GM12878 (cell line): ENCODE measurements at regions not wholly inside any gene's neighbourhood (a gene's known extent, or its start where the extent isn't known, plus 50 kb on each side); places are given as distances from the start of the nearest gene placed in this dataset.

Experiments used
- ATAC-seq: fragments of 200-7000 bp; cut with Tn5 transposase; 3 replicates; pipeline ENCODE4 v1.9.1; 2020; ENCODE audit warnings: mild to moderate bottlenecking, moderate library complexity
- BruUV-seq: library from RNA; stranded (reverse); fragments of 400-500 nt; replicated peaks from 2 replicates; lab custom pipeline; 2021; lab: Mats Ljungman, UMichigan
- CTCF ChIA-PET: fragments of 300-600 bp; sonication (Branson Sonifier 250); formaldehyde crosslinking; extraction: SDS; loops from one replicate; lab custom pipeline; 2021; ENCODE audit warnings: inconsistent platforms; lab: Yijun Ruan, JAX
- POLR2A ChIA-PET: fragments of 350-600 bp; formaldehyde crosslinking; extraction: SDS; loops from one replicate; lab custom pipeline; 2021; ENCODE audit warnings: inconsistent platforms; lab: Charles Lee
- RAD21 ChIA-PET: fragments of 300-600 bp; sonication (Branson Sonifier 250); formaldehyde crosslinking; loops from one replicate; lab custom pipeline; 2023; ENCODE audit warnings: antibody characterized with exemption; ENCODE audit not compliant: unreplicated experiment; lab: Charles Lee
- SMC1A ChIA-PET: fragments of 300-600 bp; sonication (Branson Sonifier 250); formaldehyde crosslinking; loops from one replicate; lab custom pipeline; 2023; ENCODE audit not compliant: unreplicated experiment, uncharacterized antibody; lab: Charles Lee
- DNase-seq: peaks from one replicate; pipeline ENCODE4 v3.0.0-alpha.2; 2011; ENCODE audit warnings: low read depth, low spot score
- FAIRE-seq: peaks from 3 replicates; lab custom pipeline; 2011; peaks lifted over from hg19 to GRCh38; lab: Jason Lieb, UNC
- H2AFZ ChIP-seq: 2 replicates; pipeline ENCODE4 v1.6.0; 2011; ENCODE audit warnings: low read depth, low read length, control low read depth; ENCODE audit not compliant: control insufficient read depth
- H3K27ac ChIP-seq: 2 replicates; pipeline ENCODE4 v1.5.1; 2011; ENCODE audit warnings: control low read depth; ENCODE audit not compliant: control insufficient read depth, insufficient read depth
- H3K27me3 ChIP-seq, 2 experiments: replicated peaks in 1 of 2; 2 replicates each; pipeline versions ENCODE4 v1.6.0 to v1.6.1; 2011; ENCODE audit warnings: low read length in 1 of 2; ENCODE audit not compliant: control insufficient read depth in 2 of 2, insufficient read depth in 2 of 2
- H3K36me3 ChIP-seq, 2 experiments: 2 replicates each; pipeline ENCODE4 v1.5.1; 2011; ENCODE audit warnings: low read length in 1 of 2; ENCODE audit not compliant: control insufficient read depth in 2 of 2, insufficient read depth in 2 of 2
- H3K4me1 ChIP-seq: 2 replicates; pipeline ENCODE4 v1.6.1; 2011; ENCODE audit warnings: mild to moderate bottlenecking, low read length, moderate library complexity, mixed read lengths; ENCODE audit not compliant: control insufficient read depth, insufficient read depth
- H3K4me2 ChIP-seq: 2 replicates; pipeline ENCODE4 v1.6.0; 2011; ENCODE audit warnings: control low read depth; ENCODE audit not compliant: control insufficient read depth, insufficient read depth
- H3K4me3 ChIP-seq: fragments of 200-600 bp; sonication (generic); 2 replicates; pipeline ENCODE4 v1.5.1; 2016
- H3K79me2 ChIP-seq: 2 replicates; pipeline ENCODE4 v1.6.0; 2011; ENCODE audit warnings: low read length; ENCODE audit not compliant: control insufficient read depth, insufficient read depth
- H3K9ac ChIP-seq: 2 replicates; pipeline ENCODE4 v1.8.0; 2011; ENCODE audit warnings: low read length, control low read depth, mixed read lengths; ENCODE audit not compliant: control insufficient read depth, insufficient read depth
- H3K9me3 ChIP-seq: replicated peaks from 3 replicates; pipeline ENCODE4 v1.5.1; 2011; ENCODE audit warnings: mild to moderate bottlenecking, low read length; ENCODE audit not compliant: control insufficient read depth, insufficient read depth
- H4K20me1 ChIP-seq: 2 replicates; pipeline ENCODE4 v1.6.0; 2011; ENCODE audit not compliant: control insufficient read depth, insufficient read depth
- ATF7 ChIP-seq: fragments of 450-650 bp; IDR thresholded peaks from 2 replicates; pipeline ENCODE4 v1.6.1; 2016; ENCODE audit warnings: low read depth, mild to moderate bottlenecking
- BACH1 ChIP-seq: fragments of 450-650 bp; IDR thresholded peaks from 2 replicates; pipeline ENCODE4 v1.6.1; 2017; ENCODE audit warnings: mild to moderate bottlenecking, borderline replicate concordance
- BCL3 ChIP-seq: IDR thresholded peaks from 2 replicates; pipeline ENCODE4 v1.6.1; 2011; ENCODE audit warnings: borderline replicate concordance, low read depth, mild to moderate bottlenecking, moderate library complexity, low read length; ENCODE audit not compliant: insufficient read depth, poor library complexity, severe bottlenecking
- GATAD2B ChIP-seq: fragments of 450-650 bp; conservative IDR thresholded peaks from 2 replicates; pipeline ENCODE4 v1.6.1; 2017; ENCODE audit warnings: low read depth, mild to moderate bottlenecking, moderate library complexity
- NKRF ChIP-seq: fragments of 450-650 bp; conservative IDR thresholded peaks from 2 replicates; pipeline ENCODE4 v1.6.1; 2017; ENCODE audit warnings: mild to moderate bottlenecking, moderate library complexity
- NRF1 ChIP-seq: conservative IDR thresholded peaks from 2 replicates; pipeline ENCODE4 v1.6.1; 2011; ENCODE audit warnings: mild to moderate bottlenecking, low read depth, low read length, improper control_type of control experiment
- POLR2AphosphoS2 ChIP-seq: IDR thresholded peaks from 2 replicates; pipeline ENCODE4 v1.6.1; 2011; ENCODE audit warnings: low read depth, mild to moderate bottlenecking, low read length, improper control_type of control experiment, moderate library complexity
- SMAD5 ChIP-seq: IDR thresholded peaks from 2 replicates; pipeline ENCODE4 v1.6.1; 2016; ENCODE audit warnings: antibody characterized with exemption, low read depth
- SREBF1 ChIP-seq: IDR thresholded peaks from 2 replicates; pipeline ENCODE4 v1.6.1; 2012; ENCODE audit warnings: mild to moderate bottlenecking, low read length
- TBL1XR1 ChIP-seq: IDR thresholded peaks from 2 replicates; pipeline ENCODE4 v1.6.1; 2012; ENCODE audit warnings: low read depth, low read length, improper control_type of control experiment
- TCF3 ChIP-seq: IDR thresholded peaks from 2 replicates; pipeline ENCODE4 v1.6.1; 2012; ENCODE audit warnings: low read depth, mild to moderate bottlenecking, low read length, borderline replicate concordance; ENCODE audit not compliant: insufficient read depth
- WGBS: methylation state at CpG from one replicate; pipeline ENCODE4 v1.1.6; 2016; ENCODE audit warnings: low lambda C conversion rate; ENCODE audit not compliant: insufficient replicate concordance, insufficient coverage; ENCODE audit errors: missing lambda C conversion rate; 5-methylcytosine and 5-hydroxymethylcytosine counted together
- in situ Hi-C: fragments of 300-500 bp; cut with MboI; formaldehyde crosslinking; loops from 9 replicates; pipeline ENCODE4 v1.14.3; 2018; ENCODE audit warnings: mixed read lengths
- intact Hi-C: fragments of 100-400 bp; cut with micrococcal nuclease; formaldehyde crosslinking; loops from one replicate; pipeline ENCODE4 v1.14.2; 2022; ENCODE audit not compliant: unreplicated experiment

- 24% methylated on average over 6 of the region's 6 CpGs for WGBS
- Histone ChIP-seq H3K36me3 (no peaks in the 10 kb centered on the region), H3K27me3 (no peaks in the 10 kb centered on the region; a peak in 1 of 4 replicates), H3K9ac (no peak overlapping the region), H3K79me2 (no peaks in the 10 kb centered on the region), H2AFZ (no peak overlapping the region), H3K27ac (no peak overlapping the region), H3K4me2 (no peak overlapping the region), H3K4me1 (no peaks in the 10 kb centered on the region), H3K9me3 (no peaks in the 10 kb centered on the region), H3K4me3 (no peak overlapping the region), H4K20me1 (no peaks in the 10 kb centered on the region)
- ChIA-PET POLR2A (interaction anchor here (0.6 kb wide), 1 partner anchor 318 kb away, joined by 8 read pairs; no protein-coding TSS in a partner anchor), RAD21 (no interaction called here), SMC1A (no interaction called here), CTCF (no interaction called here)
- ATAC-seq (no peak), FAIRE-seq (no peak), DNase-seq (no peak)
- in situ Hi-C loops (no loop called here), intact Hi-C loops (no loop called here)
- no peak for TF ChIP-seq GATAD2B
- TF ChIP-seq ATF7: no peak
- TF ChIP-seq TCF3: no peak
- TF ChIP-seq NKRF: no peak
- no peak for TF ChIP-seq SMAD5
- TF ChIP-seq TBL1XR1: no peak
- TF ChIP-seq NRF1: no peak
- no peak for TF ChIP-seq SREBF1
- TF ChIP-seq BACH1: no peak
- no peak for TF ChIP-seq BCL3
- no peak for TF ChIP-seq POLR2AphosphoS2
- BruUV-seq: no TSS peak
These were observed 173.7 kb upstream of the NFIB start for GRCh38 chr9:14487547-14488185.
